Stimulated activated CD4-positive, alpha-beta T cell treated with anti-CD3 and anti-CD28 coated beads, Interleukin-1b, Interleukin-23, amount 100 ng/mL, for 4 hours (primary cell): ENCODE measurements at regions not wholly inside any gene's neighbourhood (a gene's known extent, or its start where the extent isn't known, plus 50 kb on each side); places are given as distances from the start of the nearest gene placed in this dataset.

ENCODE experiments used
- DNase-seq, 2 donors: peaks; one replicate each; pipeline ENCODE4 v3.0.0-alpha.2; 2020; ENCODE audit warnings: low read depth in 2 of 2

DNA sequence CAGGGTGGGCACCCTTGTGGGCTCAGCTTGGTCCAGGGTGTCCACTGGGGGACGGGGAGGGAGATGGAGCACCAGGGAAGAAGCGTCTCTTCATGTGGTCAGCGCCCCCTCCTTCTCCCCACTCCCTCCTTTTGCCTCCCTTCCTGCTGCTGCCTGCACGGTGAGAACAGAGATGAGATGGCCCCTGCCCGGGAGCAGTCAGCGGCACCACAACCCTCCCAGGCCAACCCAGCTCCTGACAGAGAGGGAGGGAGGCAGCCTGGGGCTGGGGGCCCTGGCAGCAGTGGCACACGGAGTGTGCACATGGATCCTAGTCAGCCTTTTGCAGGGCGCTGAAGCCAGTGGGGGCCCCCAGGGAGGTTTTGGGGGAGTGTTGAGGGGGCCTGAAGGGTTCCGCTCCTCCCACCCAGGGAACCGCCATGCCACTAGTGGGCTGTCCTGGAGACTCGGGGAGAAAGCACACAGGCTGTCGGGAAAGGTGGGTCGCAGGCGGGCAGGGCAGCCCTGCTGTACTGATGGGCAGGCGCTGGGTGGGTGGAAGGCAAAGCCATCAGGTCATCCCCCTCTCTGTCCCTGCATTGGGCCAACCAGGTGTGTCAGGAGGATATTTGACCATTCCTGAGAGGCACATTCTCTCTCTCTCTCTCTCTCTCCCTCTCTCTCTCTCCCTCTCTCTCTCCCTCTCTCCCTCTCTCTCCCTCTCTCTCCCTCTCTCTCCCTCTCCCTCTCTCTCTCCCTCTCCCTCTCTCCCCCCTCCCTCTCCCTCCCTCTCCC, 94.3 kb upstream of the BHLHE23 start:
- DNase-seq, result no peak

DNA sequence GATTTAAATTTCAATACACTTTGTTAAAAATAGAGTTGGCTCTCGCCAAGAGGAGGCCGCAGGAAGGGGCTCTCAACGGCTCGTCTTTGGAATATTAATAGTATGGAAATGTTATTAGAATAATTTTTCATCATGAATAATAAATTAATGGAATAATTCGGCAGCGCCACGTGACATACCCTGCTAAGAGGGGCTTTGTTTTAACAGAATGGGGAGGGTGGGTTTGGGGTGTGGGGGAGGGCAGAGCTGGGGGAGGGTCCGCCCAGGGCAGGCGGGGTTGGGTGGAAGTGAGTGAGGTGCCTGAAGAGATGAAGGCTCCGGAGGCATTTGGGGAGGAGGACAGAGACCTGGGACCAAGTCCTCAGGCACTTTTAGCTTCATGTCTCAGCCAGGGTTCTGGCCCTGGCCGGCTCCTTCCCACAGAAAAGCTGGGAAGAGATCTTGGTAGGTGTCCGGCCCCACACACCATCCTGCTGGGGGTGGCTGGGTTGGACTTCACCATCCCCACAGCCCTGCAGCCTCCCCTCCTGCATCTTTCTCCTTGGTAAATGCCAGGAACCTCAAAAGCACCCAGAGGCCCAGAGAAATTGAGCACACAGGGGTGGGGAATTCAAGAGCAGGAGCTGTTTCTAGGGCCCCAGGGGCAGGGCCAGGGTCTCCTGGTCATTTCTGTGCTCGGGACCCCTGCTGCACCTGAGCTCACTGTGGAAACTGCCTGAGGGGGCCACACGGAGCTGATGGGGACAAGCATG, 93.6 kb upstream of the BHLHE23 start:
- no peak for DNase-seq

DNA sequence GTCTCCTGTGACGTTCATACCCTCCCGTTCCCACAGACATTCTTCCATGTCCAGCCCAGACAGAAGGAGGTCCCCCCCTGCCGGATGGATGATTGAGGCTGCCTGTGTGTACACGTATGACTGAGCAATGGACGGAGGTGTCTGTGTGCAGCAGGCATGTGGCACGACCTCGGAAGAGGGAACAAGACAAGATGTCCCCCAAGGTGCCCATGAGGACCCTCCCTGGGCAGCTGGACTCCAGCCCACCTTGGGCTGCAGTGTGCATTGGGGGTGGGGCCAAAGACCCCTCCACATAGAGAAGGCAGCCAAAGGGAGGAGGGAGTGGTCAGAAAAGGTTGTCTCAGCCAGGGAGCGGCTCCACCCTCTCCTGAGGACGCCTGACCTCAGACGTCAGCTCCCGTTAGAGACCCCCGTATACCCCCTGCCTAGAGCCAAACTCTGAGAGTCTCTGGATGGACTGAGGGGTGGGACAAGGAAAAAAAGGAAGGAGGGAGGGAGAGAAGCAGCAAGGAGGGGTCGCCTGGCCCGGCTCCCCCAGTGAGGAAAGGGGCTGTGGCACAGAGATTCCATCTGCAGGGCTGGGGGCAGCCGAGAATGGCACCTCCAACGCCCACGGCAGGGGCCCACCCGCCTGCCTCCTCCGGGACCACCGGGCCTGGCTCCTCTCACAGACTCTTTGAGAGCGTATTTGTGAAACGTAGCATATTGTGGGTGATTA, 92.9 kb upstream of the BHLHE23 start:
- DNase-seq, result no peak

DNA sequence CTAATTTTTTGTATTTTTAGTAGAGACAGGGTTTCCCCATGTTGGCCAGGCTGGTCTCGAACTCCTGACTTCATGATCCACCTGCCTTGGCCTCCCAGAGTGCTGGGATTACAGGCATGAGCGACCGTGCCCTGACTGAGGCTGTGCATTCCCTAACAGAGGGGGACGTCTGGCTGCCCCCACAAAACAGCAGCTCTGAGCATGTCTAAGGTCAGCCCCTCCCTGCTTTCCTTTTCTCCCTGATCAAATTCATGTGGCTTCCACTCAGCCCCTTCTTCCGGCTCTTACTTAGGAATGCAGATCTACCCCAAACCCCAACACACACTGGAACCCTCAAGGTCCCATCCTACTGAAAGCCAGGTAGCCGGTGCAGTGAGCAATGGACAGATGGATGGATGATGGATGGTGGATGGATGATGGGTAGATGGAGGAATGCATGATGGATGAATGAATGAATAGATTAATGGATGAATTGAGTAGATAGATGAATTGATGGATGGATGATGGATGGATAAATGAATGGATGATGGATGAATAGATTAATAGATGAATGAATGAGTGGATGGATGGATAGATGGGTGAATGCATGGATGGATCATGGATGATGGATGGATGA, 91.5 kb upstream of the BHLHE23 start:
- no peak for DNase-seq

DNA sequence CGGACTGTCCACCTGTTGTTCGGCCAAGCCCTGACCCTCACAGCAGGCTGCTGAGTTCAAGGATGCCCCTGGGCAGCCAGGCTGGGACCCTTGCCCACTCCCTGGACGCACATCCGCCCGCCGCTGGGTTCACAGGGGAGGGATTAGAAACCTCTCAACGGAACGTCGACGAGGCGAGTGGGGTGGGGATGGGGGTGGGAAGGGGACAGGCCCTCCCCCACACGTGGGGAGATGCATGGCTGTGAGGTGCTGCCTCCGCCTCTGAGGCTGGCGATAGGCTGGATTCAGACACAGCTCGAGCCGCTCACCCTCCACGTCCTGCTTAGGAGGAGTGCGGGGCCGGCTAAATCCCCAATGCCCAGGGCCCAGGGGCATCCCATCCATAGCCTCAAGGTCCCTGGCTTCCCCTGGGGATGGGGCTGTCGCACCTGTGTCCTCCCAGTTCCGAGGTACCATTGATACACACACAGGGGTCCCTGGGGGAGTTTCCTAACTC, 90.6 kb upstream of the BHLHE23 start:
- DNase-seq, result no peak

DNA sequence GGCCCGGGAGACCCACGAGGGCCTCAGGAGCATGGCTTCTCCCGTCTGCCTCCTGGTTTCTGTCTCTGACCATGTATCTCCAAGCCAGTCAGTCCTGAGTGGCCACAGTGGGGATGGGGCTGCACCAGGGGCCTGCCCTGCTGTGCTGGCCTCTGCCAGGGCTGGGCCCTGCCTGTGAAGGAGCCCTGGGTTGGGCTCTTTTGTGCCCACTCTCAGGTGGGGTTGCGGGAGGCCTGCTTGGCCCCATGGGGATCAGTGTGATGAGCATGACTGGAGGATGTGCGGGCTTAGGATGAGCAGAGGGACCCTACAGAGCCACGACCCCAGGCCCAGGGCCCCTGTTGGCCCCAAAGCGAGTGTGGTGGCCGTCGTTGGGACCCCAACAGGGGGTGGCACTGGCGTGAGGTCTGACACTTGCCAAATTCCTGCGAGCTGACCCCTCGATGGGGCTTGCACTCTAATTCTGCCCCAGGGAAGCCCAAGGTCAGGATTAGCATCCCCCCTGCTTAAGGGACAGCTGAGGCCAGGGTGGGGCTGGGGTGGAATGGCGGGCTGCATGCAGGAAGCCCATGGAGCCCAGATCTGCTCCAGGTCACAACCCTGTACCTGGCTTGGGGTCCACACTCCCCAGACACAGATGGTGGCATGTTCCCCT, 90.0 kb upstream of the BHLHE23 start:
- DNase-seq, result no peak

DNA sequence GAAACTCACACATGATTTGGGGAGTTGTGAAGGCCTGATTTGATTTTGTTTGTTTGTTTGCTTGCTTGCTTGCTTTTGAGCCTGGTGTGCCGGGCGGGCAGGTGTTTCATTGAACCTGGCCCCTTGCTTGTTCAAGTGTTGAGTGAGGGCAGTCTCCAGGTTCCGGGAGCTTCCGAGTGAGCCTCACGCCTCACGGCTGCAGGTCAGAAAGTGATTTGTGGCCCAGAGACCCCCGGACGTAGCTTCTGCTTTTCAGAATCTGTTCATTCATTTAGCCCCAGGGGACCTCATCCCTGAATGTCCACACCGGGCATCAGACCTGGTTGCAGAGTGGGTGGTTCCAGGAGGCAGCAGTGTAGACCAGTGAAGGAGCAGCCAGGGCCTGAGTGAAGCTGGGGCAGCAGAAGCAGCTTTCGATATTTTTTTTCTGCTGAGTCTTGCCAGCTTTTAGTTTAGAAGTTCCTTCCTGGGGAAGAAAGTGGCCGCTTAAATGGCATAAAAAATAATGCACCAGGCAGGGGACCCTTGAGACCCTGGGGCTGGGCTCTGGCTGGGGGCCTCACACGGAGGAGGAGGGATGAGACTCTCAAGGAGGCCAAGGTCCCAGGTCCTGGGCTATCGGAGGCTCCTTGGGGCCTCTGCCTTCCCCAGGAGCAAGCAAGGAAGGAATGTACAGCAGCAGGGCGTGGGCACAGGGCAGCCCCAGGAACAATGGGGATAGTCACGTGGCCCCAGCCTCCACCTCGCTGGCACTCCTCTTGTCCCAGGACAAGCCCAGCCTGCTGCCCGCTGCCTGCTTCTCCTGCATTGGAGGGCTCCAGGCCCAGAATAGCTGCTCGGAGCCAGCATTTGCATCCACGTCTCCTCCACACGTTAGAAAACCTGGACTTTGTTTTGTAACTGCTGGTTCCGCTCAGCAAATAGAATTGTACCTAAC, 89.2 kb upstream of the BHLHE23 start:
- no peak for DNase-seq

DNA sequence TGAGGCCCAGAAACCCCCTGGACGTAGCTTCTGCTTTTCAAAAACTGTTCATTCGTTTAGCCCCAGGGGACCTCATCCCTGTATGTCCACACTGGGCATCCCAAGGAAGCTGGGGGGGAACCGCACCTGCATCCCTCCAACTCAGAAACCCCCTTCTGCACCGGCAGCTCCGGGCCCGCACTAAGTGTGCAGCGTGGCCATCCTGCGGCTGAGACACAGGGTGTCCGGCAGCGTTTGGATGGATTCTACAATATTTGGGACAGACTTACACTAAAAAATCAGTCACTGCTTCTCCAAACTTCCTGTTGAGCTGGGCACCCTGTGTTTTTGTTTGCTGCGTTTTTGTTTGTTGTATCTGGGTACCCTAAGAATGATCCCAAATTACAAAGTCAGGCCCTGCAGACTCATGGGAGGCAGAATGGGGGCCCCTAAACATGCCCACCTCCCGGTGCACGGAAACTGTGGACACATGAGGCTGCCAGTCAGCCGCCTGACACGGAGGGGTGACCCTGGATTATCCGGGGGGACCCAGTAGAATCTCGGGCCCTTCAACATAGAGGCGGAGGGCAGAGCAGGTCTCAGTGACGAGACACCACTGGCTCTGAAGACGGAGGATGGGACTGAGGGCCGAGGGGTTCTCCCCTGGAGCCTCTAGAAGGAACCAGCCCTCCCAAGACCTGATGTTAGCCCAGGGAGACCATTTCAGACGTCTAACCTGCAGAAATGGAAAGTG, 88.2 kb upstream of the BHLHE23 start:
- no peak for DNase-seq

DNA sequence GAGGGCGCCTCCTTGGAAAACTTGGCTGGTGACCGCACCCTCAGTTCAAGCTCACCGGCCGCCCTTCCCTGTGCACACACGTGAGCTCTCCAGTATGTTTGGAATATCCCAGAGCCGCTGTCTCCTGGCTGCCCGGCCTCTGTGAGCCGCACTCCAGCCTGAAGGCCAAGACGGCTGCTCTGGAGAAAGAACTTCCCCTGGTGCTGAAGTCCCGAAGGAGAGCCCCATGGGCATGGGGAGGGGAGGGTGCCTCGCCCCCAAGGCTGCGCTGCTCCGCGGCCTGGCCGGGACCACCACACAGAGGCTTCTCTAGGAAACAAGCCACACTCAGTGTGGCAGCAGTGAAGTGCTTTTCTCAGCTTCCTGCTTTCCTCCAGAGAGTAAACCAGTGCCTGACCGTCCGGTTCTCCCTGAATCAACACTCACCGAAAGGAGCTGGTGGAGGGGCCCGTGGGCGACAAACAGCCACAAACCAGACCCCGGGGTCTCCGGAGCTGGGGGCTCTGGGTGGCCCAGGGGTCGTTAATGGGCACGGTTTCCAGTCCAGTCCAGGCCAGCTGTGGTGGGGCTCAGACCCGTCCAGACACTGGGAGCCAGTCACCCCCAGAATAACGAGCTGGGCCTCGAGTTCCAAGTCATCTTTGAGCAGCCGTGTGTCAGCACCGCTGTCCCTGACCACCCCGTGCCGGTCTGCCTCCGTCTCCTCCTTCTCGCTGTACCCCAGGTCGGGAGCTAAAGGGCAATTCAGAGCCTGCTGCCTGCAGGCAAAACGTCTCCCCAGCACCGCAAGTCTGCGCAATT, 87.4 kb upstream of the BHLHE23 start:
- no peak for DNase-seq

DNA sequence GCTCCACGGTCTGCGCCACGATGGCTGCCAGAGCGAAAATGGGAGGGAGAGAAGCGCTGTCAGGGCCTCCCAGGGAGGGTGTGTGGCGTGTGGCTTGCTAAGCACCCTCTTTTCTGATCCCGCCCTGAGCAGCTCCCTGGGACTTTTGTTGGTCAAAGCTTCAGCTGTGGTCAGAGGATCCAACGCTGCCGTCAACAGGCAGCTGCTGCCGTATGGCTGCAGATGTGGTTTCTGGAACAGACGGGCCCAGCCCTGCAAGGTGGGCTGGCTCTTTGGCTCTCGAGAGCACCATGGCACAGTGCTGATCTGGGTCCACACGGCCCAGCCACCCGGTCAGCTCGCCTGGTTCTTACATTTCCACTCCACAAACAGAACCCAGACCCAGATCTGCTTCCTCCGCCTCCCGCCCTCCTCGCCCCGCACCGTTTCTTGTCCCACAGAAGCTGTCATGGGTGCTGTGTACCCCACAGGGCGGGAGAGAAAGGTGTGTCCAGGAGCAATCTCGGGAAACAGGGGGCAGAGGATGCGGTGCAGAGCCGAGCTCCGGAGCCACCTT, 86.0 kb upstream of the BHLHE23 start:
- DNase-seq, result no peak

DNA sequence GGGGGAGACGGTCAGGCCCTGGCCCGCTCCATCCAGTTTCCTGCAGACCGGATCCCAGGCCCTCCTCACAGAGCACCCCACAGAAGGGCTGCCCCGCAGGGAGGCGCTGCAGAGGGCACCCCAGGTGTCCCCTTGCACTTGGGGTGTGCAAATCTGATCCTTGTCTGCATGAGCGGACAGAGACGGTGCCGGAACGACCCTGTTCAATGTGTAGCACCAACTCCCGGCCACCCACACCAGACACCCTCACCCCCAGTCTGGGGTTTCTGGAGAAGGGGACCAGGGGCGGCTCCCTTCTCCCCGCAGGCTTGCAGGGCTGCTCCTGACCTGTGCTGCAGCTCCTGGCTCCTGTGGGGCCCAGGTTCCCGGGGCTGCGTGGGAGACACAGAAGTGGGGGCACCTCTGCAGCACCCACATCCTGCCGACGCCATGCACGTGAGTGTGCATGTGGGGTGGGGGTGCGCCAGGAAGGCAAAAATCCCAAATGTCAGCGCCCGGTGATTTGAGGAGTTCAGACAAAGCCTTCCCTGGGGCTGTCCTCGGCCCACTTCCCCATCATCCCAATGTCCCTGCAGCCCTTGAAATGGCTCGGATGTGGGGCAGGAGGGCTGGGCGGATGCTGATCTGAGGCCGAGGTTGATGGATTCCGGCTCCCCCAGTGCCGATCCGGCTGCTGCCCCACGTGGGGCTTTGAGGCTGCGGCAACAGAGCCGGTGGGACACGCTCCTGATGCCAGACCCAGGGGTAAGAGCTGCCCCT, 85.3 kb upstream of the BHLHE23 start:
- DNase-seq, result no peak

DNA sequence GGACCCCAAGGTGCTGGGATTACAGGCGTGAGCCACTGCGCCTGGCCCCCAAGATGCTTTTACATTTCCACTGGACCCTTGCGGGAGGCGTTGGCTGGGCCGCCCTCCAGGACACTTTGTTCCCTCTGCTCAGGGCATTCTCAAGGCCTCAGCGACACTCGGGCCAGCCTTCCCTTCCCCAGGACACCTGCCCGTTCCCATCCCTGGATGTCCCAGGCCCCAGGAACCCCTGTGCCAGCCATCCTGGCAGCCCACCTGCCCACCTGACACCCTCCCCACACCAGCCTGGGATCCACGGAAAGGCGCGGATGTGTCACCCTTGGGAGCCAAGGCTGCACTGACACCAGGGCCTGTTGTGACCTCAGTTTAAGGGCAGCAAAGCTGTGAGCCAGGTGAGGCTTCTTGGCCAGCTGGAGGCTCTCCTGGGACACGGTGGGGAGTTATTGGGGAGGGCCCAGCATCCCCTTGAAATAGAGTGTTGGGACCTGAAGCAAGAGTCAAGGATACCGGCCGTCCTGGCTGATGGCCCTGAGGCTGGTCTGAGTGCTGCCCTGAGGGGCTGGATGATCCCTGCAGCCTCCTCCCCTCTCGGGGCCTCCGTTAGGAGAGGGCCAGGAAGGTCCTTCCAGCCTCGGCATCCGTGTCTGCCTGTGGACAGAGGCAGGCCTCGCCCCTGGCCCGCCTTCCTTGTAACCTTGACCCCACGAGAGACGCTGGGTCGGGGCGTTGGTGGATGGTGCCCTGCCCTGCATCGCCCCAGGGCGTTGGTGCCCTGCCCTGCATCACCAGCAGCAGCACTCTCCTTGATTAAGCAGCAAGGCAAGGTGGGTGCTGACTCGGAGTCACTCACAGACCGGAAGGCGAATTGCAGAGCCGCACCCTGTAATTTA, 84.2 kb upstream of the BHLHE23 start:
- DNase-seq, result no peak

DNA sequence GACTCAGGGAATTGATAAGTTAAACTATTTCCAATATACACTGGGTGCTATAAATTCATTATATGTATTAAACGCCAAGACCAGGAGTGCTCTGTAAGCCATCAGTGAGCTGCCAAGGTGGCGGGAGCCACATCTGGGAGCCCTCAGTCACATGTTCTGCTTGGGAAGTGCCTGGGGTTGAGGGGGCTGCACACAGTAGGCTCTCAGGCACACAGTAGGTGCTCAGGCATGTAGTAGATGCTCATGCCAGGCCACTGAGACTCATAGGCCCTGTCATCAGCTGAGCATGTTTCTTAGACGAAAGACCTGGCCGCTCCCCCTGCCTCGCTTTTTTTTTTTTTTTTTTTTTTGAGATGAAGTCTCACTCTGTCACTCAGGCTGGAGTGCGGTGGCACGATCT, 83.3 kb upstream of the BHLHE23 start:
- no peak for DNase-seq

DNA sequence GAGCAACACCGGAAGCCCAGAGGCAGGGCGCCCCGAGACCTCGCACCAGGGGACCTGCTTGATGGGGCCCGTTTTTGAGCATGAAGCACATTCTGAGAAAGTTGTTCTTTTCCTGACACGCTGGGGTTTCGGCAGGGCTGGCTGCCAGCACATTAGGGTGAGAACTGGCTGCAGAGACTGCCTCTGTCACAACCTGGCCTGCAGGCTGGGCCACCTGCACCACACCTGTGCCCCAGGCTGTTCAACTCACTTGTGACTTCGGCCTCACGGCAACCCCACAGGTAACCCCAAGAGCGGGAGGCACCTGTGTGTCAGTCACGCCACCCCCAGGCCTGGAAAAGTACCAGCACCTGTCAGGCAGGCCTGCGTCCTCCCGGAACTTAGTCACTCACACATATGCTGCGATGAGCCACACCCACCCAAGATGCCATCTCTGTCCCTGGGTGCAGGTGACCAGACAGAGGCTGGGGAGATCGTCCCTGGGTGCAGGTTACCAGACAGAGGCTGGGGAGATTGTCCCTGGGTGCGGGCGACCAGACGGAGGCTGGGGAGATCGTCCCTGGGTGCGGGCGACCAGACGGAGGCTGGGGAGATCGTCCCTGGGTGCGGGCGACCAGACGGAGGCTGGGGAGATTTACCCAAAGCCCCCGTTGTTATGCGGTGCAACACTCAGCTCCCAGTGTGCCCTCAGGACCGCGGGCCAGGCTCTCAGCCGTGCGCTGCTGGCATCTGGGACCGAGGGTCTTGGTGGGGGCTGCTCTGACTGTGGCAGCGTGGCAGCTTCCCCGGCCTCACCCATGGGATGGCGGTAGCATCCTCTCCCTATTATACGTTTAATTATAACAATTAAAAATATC, 82.5 kb upstream of the BHLHE23 start:
- no peak for DNase-seq

DNA sequence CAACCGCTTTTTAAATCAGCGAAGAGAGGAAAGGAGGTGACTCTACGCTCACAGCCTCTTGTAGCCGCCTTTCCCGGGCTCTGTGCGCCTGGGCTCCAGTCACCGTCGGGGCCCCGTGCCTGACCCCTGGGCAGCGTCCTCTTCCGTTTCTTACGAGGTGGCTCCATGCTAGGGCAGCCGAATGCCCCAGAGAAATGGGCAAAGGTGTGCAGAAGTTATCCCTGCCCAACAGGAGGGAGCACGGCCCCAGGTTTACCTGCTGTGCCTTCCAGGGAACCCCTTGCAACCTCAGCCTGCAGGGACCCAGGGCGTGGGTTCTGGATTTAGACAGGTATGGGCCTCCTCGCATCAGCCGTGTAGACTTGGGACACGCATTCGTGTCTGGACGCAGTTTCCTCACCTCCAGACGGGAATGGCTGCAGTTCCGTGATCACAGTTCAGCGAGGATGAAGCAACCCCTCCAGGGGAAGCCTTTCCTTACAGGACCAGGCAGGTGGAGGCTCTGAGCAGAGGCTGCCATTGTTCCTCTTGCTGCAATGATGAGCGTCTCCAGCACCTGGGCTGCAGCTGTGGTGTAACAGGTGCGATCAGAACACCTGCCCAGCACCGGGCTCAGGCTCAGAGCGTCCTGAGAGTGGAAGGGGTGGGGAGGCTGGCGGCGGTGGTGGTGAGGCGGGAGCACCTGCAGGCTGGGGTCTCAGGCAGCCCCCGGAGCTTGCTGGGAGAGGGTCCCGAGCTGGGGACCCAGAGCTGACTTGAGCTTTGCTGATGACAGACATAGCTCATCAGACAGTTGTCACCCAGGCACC, 81.3 kb upstream of the BHLHE23 start:
- DNase-seq, result no peak
